ENCODE measurements at regions not wholly inside any gene's neighbourhood (a gene's known extent, or its start where the extent isn't known, plus 50 kb on each side); places are given as distances from the start of the nearest gene placed in this dataset.

DNA sequence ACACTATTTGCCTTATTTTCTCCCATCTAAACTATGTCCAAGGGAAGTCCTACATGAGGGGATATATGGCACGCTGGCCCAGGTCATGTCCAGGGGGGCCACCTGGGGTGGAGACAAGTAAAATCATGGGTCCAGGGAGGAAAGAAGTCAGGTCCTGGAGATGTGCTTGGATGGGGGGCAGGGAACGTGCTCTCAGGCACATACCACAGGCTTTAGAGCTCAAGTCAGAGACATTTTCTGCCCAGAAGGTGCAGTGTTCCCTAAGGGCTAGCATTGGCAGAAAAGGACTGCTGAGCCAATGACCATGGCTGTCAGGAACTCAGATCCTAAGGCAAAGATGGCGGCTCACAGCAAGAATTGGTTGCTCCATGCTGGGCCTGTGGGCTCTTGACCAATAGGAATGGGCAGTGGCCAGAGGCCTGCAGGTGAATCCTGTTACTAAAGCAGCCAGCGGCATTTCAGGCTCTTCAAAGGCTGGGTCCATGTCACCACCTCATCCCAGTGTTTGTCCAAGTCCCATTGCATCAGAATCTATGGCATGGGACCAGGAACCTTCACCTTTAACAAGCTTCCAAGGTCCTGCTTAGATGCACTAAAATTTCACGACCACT is 175.0 kb downstream of the RPLP1 start:
- no peak for TF ChIP-seq EP300 (IDR thresholded peaks at IDR 0.05; ENCODE audit: borderline replicate concordance)
- TF ChIP-seq CEBPB (IDR thresholded peaks at IDR 0.05), result no peak
- no peak for TF ChIP-seq ZBTB7A (IDR thresholded peaks at IDR 0.05; ENCODE audit: low read depth)
- no peak for TF ChIP-seq TEAD4 (IDR thresholded peaks at IDR 0.05)
- TF ChIP-seq RAD21 (IDR thresholded peaks at IDR 0.05; ENCODE audit: low read depth), result no peak
- TF ChIP-seq, protein P1, sequence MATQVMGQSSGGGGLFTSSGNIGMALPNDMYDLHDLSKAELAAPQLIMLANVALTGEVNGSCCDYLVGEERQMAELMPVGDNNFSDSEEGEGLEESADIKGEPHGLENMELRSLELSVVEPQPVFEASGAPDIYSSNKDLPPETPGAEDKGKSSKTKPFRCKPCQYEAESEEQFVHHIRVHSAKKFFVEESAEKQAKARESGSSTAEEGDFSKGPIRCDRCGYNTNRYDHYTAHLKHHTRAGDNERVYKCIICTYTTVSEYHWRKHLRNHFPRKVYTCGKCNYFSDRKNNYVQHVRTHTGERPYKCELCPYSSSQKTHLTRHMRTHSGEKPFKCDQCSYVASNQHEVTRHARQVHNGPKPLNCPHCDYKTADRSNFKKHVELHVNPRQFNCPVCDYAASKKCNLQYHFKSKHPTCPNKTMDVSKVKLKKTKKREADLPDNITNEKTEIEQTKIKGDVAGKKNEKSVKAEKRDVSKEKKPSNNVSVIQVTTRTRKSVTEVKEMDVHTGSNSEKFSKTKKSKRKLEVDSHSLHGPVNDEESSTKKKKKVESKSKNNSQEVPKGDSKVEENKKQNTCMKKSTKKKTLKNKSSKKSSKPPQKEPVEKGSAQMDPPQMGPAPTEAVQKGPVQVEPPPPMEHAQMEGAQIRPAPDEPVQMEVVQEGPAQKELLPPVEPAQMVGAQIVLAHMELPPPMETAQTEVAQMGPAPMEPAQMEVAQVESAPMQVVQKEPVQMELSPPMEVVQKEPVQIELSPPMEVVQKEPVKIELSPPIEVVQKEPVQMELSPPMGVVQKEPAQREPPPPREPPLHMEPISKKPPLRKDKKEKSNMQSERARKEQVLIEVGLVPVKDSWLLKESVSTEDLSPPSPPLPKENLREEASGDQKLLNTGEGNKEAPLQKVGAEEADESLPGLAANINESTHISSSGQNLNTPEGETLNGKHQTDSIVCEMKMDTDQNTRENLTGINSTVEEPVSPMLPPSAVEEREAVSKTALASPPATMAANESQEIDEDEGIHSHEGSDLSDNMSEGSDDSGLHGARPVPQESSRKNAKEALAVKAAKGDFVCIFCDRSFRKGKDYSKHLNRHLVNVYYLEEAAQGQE (IDR thresholded peaks at IDR 0.05; ENCODE audit: low read depth), result no peak
- no peak for TF ChIP-seq NFIC (IDR thresholded peaks at IDR 0.05)

DNA sequence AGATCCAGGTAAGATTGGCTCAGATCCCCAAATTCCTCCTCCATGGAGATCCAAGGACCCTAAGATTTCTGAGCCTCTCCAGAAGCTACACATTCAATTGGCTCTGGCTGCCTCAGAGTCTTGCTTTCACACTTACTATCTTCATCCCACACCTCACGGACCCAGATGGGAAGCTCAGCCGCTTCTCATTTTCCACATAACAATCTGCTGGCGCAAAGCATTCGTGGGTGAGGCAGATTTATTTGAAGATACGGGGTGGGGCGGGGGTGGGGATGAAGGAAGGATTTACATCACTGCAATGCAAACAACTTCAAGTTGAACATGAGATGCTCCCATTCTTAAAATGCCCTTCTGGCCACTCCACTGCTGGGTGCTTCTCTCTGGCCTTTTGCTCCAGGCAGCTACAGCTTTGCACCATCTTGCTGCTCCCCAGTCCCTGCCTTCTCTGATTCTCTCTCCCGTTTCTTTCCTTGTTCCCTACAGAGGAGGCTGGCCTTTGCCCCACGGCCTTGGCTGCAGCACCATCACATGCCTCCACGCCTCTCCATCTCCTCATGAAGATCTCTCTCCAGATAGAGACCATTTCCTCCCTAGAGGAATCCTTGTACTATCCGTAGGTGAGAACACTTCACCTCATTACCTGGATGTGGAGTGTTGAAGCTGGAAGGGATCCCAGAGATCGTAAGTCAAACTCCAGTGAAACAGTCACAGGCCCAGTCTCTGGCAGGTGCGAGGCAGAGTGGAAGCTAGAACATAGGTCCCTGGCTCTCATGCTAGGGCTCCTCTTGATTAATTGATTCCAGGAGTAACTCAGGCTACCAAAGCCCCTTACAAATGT is 175.9 kb downstream of the RPLP1 start:
- no peak for TF ChIP-seq TAF1 (IDR thresholded peaks at IDR 0.05; ENCODE audit: low read depth)
- no peak for TF ChIP-seq CREB1 (IDR thresholded peaks at IDR 0.05; ENCODE audit: low read depth)
- no peak for TF ChIP-seq TEAD4 (IDR thresholded peaks at IDR 0.05)
- TF ChIP-seq CEBPB (IDR thresholded peaks at IDR 0.05), result no peak
- TF ChIP-seq, protein P2, sequence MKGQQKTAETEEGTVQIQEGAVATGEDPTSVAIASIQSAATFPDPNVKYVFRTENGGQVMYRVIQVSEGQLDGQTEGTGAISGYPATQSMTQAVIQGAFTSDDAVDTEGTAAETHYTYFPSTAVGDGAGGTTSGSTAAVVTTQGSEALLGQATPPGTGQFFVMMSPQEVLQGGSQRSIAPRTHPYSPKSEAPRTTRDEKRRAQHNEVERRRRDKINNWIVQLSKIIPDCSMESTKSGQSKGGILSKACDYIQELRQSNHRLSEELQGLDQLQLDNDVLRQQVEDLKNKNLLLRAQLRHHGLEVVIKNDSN (IDR thresholded peaks at IDR 0.05), result no peak
- no peak for TF ChIP-seq RAD21 (IDR thresholded peaks at IDR 0.05; ENCODE audit: low read depth)
- TF ChIP-seq, protein P1 (IDR thresholded peaks at IDR 0.05; ENCODE audit: low read depth), result no peak
- no peak for TF ChIP-seq NFIC (IDR thresholded peaks at IDR 0.05)
- TF ChIP-seq EP300 (IDR thresholded peaks at IDR 0.05; ENCODE audit: borderline replicate concordance), result no peak
- no peak for TF ChIP-seq FOXM1 (IDR thresholded peaks at IDR 0.05; ENCODE audit: borderline replicate concordance, low read depth)
- TF ChIP-seq TCF12 (IDR thresholded peaks at IDR 0.05; ENCODE audit: low read depth), result no peak
- TF ChIP-seq, protein P3, sequence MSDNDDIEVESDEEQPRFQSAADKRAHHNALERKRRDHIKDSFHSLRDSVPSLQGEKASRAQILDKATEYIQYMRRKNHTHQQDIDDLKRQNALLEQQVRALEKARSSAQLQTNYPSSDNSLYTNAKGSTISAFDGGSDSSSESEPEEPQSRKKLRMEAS (IDR thresholded peaks at IDR 0.05), result no peak
- TF ChIP-seq YY1 (IDR thresholded peaks at IDR 0.05; ENCODE audit: low read depth), result no peak
- TF ChIP-seq EGR1 (IDR thresholded peaks at IDR 0.05), result no peak
- TF ChIP-seq ZBTB7A (IDR thresholded peaks at IDR 0.05; ENCODE audit: low read depth), result no peak

DNA sequence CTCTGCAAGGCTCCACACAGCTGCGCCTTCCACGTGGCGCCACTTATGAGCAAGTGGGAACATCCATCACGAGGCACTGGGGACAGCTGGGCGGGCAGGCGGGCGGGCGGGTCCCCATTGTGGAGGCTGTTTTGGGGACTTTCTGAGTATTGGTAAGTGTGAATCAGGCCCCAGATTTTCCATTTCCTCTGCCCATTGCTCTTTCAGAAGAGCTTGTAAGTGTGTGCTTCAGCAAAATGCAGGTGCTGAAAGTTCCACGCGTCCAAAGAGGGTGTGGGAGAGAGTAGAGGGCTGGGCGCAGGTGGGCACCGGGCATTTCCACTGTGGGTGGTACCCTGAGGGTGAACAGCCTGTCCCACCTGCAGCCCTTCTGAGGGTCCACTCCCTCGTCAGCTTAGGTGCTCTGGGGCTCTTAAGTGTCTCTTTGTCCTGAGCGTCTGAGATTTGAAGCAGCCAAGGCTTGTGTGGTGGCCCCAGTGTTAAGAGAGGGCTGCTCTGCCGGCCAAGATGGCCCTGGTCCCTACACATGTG is 177.1 kb downstream of the RPLP1 start:
- TF ChIP-seq, protein P3 (IDR thresholded peaks at IDR 0.05), result no peak
- TF ChIP-seq TCF12 (IDR thresholded peaks at IDR 0.05; ENCODE audit: low read depth) (no peak), ZBTB7A (IDR thresholded peaks at IDR 0.05; ENCODE audit: low read depth) (no peak), CREB1 (IDR thresholded peaks at IDR 0.05; ENCODE audit: low read depth) (no peak), TEAD4 (IDR thresholded peaks at IDR 0.05) (no peak), FOXM1 (IDR thresholded peaks at IDR 0.05; ENCODE audit: borderline replicate concordance, low read depth) (no peak), RAD21 (IDR thresholded peaks at IDR 0.05; ENCODE audit: low read depth) (no peak), TAF1 (IDR thresholded peaks at IDR 0.05; ENCODE audit: low read depth) (no peak), YY1 (IDR thresholded peaks at IDR 0.05; ENCODE audit: low read depth) (no peak), EP300 (IDR thresholded peaks at IDR 0.05; ENCODE audit: borderline replicate concordance) (no peak), CEBPB (IDR thresholded peaks at IDR 0.05) (no peak), EGR1 (IDR thresholded peaks at IDR 0.05) (no peak), NFIC (IDR thresholded peaks at IDR 0.05) (no peak)
- TF ChIP-seq, protein P1 (IDR thresholded peaks at IDR 0.05; ENCODE audit: low read depth), result no peak
- TF ChIP-seq, protein P2 (IDR thresholded peaks at IDR 0.05), result no peak

Measured in Ishikawa (cell line).